ENCODE measurements at regions not wholly inside any gene's neighbourhood (a gene's known extent, or its start where the extent isn't known, plus 50 kb on each side); places are given as distances from the start of the nearest gene placed in this dataset.

DNA sequence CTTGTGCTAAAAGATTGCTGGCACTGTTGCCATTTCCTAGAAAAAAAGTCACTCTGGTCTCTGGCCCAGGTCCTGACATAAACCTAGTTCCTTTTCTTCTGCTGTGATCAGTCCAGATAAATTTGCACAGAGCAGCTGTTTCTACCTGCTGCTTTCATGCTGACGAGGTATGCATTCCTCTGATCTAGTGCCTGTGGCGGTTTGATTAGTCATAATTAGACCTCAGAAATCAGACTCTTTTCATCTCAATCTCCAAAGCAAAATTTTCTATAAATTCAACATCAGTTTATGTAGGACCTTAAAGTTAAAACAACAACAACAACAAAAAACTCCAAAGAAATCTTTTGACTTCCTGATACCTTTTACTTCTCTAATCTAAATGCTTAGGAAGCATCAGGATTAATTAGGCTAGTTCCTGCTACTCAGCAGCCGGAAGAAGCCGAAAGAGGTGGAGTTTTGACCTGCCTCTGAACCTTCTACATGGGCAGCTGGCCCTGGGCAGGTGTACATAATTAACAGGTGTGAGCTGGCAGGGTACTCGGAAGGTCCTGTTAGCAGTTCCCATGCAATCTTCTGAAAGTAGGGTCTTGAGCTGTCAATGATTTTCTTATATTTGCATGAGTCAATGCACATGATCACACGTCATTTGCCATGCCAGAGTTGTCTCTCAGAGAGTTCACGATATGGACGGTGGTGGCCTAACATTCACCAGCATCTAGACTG is 83.3 kb upstream of the CCDC112 start:
- FAIRE-seq (no peak), DNase-seq (ENCODE audit: low spot score in 2 of 2) (no peak)

DNA sequence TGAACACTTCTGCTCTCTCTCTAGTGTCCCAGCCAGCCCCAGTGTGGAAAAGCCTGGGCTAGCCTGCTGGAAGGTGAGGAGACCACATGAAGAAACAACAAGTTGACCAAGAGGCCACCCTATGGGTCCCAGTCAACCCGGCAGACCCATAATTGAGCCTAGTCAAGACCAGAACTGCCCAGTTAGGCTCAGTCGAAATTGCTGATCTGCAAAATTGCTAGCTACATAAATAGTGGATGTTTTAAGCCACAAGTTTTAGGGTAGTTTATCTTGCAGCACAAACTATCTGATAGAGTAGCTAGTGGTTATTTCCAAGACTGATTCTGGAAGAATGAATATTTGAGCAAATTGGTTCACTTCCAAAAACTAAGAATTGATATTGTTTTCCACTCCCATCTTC is 82.3 kb upstream of the CCDC112 start:
- DNase-seq (ENCODE audit: low spot score in 2 of 2), result no peak
- no peak for FAIRE-seq

DNA sequence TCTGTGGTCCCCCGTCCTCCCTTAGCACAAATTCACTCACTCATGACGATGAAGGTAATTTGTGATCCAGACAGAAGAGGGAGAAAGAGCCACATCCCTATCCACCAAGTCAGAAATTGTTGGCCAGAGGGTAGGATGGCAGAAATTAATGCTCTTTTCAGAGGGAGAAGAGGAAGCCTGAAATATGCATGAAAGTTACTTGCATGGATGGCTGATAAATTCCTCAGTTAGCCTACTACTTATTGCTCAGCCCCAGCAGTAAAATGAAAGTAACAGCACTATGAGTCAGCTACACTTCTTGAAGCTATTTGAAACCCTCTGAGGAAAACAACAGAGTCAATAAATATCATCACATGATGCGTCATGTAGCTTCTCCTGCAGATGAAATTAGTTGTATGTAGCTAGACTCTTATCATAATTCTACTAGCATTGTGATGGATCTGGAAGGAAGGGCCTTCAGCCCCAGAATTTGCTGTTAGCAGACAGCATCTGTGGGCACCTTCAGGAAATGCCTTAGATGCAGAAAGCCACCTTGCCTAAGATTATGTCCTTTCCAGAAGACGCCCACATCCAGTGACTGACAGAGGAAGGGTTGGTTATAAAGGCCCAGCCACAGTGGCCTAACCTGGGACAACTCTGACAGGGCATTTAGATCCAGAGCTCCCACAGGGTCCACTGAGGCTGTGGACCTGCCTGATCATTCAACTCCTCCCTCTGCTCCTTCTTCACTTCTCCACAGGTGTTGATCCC is 81.2 kb upstream of the CCDC112 start:
- FAIRE-seq (no peak), DNase-seq (ENCODE audit: low spot score in 2 of 2) (no peak)

DNA sequence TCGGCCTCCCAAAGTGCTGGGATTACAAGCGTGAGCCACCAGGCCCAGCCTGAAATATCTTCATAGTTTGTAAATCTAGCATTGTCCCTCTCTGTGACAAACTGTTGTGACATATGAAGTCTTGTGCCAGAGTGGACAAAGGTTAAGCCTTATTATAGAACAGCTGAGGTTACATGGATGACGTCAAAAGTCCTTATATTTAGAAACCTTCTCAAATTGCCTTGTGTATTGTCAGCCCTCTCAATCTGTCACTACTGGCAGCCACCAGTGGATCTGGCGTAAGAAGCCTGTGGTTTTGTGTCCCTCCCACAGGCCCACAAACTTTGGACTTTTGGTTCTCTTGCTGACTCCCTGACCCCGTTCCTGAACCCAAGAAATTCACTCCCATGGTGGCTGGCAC is 79.4 kb upstream of the CCDC112 start:
- DNase-seq (ENCODE audit: low spot score in 2 of 2) (no peak), FAIRE-seq (no peak)

DNA sequence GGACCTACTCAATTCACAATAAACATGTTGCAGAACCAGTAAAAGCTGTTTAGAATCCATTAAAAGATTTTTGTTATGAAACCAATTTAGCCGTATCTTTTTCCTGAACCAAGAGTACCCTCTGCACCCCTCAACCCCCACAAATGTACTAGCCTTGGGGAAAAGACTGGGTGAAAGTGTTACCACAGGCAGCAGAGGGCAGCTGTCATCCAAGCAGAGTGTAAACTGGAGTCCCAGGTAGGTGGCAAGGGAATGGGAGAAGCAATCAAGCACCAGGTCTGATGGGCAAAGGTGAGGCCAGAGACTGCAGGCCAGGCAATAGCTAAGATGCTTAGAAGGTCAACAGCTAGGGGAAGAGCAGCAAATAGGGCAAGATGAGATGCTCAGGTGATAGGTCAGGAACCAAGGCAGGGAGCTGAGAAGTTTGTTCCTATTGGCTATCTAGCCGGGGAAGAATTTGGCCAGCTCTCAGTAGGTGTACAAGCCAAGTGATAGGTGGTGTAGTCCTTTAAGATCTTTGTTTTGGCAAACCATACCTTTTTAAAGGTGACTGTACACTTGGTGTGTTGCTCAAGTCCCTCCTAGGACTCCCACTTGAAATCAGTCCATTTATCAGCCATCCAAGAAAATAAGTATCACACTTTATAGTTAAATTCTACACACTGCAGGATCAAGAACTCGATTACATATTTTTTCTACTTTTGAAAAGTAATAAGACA is 77.8 kb upstream of the CCDC112 start:
- no peak for DNase-seq (ENCODE audit: low spot score in 2 of 2)

DNA sequence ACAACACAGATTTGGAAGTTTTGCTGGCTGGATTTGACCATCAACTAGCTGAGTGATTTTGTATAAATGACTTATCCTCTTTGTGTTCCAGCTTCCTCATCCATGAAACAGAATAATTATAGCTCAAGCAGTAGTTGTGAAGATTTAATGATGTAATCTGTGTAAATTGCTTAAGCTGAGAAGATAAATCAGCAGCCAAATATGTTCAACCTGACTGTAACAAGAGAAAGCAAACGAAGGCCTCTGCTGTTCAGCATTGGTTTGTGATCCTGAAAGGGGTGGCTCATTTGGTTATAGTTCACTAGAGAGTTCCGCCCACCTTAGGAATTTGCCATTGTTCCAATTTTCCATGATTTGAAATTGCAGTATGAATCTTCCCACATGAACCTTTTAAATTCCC is 75.7 kb upstream of the CCDC112 start:
- FAIRE-seq, result no peak
- DNase-seq (ENCODE audit: low spot score in 2 of 2), result no peak

More for the DNA sequence above, 77.8 kb upstream of the CCDC112 start:
- no peak for FAIRE-seq

DNA sequence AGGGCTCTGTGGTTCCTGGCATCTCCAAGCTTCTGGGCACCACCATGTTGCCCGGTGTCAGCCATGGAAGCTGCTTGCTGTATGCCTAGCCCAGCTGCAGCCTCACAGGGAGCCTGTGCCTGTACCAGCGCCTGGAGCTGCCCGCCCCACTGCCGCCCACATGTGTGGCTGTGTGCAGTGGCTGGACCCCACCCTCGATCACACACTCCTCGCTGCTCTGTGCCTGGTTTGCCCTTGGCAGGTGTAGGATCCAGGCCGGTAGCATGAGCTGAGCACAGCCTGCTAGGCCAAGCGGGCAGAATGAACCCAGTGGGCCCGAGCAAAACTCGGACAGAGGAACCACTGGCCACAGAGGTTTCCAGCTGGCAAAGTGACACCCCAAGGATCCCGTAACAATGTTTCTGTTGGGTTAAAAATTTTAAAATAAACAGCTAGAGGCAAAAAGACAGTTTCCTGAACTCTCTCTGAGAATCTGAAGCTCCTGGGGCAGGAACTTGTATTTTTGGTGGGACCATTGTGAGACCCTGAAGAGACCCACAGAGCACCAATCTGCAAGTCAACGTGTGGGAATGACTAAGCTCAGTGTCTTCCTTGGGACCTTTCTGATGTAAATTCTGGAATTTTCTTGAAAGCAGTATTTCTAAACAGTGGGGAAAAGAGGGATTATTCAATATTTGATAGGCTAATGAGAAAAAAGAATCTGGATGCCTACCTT is 73.1 kb upstream of the CCDC112 start:
- DNase-seq (ENCODE audit: low spot score in 2 of 2) (no peak), FAIRE-seq (no peak)

DNA sequence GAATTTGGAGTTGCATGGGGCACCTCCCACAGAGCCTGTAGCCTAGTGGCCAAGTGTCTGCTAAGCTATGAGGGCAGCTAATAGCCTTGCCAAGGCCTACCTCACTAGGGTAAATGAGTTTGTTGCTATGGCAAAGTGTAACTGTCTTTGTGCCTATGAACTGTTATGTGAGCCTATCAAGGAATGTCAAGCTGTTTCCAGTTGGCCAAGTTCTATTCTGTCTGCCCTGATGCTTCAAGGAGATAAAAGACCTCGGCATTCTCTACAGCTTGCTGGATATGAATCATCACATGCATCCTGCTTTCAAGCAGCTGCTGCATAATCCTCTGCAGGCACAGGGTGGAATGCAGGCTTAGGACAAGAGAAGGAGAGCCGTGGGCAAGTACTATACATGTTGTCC is 69.8 kb upstream of the CCDC112 start:
- FAIRE-seq (no peak), DNase-seq (ENCODE audit: low spot score in 2 of 2) (no peak)

DNA sequence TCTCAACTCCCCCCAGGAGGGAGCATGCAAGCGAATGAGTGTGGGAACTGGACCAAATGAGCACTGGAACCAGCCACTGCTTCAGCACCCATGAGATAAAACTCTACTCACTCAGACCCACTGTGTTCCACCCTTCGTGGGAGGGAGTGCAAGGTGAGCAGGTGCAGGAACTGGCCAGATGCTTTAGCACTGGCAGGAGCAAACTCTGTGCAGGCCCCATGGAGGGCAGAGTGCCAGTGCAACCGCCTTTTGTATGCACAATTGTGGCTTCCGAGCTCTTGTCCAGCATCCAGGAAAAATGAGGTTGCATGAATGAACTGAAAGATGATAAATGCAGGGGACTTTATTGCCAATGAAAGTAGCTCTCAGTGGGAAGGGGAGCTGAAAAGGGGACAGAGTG is 67.4 kb upstream of the CCDC112 start:
- FAIRE-seq (no peak), DNase-seq (ENCODE audit: low spot score in 2 of 2) (no peak)

DNA sequence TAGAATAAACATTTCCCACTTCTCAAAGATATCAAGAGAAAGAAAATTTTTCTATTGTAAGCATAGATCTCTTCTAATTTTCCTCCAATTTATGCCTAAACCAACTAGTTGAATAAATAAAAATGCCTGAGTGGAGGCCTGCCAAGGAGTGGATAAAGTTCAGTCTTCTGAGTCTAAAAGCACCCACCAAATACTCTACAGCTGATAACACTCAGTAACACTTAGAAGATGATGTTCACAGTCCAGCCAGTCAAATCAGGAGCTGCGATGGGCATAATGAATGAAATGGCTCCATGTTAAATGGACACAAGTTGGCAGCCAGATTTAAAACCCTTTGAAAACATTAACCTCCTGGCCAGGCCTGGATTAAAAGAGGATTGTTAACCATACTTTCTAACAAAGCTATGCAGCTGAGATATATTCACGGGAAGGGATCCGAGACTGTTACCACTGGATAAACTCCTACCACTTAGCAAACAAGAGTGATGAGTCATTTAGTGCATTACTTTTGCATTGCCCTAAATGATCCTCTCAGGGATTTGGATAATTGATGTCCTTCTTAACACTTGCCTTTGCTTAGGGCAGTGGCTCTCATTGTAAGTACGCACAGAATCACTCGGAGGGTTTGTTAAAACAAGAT is 63.7 kb upstream of the CCDC112 start:
- no peak for FAIRE-seq
- DNase-seq (ENCODE audit: low spot score in 2 of 2), result no peak

DNA sequence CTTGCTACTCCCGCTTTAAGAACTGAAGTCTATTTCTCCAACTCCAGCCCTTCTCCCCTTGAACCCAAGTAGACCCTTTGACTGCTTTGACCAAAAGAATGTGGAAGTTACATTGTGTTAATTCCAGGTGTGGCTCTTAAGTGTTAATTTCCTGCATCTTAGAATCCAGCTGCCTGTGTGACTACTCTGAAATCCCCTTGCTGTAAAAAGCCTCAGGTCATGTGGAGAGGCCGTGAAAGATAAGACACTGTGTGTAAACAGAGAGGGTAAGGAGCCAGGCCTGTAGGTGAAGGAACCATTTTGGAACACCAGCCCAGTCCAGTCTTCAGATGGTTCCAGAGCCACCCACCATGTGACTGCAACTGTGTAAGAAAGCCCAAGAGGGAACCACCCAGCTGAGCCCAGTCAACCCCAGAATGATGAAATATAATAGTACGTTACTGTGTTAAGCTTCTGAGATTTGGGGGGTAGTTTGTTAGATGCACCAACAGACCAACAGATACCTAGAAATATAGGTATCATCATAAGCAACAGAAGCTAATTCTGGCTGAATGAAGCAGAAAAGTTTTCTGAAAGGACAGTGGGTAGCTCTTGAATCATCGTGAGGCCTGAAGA is 59.4 kb upstream of the CCDC112 start:
- DNase-seq (ENCODE audit: low spot score in 2 of 2) (no peak), FAIRE-seq (no peak)

DNA sequence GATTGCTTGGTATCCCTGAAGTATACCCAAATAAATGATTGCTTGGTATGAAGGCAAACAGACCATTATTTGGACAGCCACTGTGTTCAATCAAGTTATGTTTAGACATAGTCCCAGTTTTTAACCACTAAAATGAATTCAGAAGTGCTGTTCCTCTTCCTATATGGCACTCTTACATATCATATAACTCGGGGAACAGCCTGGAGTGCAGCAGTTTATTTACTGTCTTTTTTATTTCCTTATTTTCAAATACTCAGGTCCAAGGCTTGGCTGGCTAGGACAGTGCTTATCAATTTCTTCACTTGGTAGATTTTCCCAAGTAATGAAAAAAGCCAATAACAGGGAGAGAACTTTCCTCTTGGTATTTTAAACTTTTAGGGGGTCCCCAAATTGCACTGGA is 58.6 kb upstream of the CCDC112 start:
- no peak for DNase-seq (ENCODE audit: low spot score in 2 of 2)
- FAIRE-seq, result no peak

DNA sequence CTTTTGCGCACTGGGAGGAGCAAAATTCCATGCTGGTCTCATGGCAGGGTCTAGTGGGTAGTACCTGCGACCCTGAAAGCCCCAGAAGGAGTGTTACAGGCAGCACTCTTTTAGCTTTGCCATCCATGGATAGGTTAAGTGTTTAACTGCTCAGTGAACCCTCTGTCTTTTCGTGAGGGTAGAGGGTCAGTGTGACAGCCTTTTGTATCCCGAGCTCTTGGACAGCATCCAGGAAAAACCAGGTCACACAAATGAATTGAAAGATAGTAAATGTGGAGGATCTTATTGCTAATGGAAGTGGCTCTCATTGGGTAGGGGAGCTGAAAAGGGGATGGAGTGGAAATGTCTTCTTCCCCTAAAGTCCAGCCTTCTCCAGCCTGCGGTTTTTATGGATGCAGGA is 57.8 kb upstream of the CCDC112 start:
- no peak for DNase-seq (ENCODE audit: low spot score in 2 of 2)
- no peak for FAIRE-seq

DNA sequence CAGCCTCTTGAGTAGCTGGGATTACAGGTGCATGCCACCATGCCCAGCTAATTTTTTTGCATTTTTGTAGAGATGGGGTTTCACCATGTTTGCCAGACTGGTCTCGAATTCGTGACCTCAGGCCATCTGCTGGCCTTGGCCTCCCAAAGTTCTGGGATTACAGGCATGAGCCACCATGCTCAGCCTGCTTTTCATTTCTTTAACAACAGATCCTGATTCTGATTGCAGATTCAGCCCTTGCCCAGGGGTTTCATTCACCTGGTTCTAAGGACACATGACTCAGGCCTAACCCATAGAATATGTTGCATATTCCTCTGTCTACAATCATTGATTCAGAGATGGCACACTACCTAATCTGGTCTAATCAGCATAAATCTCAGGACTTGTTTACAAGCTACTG is 56.1 kb upstream of the CCDC112 start:
- FAIRE-seq, result no peak

DNA sequence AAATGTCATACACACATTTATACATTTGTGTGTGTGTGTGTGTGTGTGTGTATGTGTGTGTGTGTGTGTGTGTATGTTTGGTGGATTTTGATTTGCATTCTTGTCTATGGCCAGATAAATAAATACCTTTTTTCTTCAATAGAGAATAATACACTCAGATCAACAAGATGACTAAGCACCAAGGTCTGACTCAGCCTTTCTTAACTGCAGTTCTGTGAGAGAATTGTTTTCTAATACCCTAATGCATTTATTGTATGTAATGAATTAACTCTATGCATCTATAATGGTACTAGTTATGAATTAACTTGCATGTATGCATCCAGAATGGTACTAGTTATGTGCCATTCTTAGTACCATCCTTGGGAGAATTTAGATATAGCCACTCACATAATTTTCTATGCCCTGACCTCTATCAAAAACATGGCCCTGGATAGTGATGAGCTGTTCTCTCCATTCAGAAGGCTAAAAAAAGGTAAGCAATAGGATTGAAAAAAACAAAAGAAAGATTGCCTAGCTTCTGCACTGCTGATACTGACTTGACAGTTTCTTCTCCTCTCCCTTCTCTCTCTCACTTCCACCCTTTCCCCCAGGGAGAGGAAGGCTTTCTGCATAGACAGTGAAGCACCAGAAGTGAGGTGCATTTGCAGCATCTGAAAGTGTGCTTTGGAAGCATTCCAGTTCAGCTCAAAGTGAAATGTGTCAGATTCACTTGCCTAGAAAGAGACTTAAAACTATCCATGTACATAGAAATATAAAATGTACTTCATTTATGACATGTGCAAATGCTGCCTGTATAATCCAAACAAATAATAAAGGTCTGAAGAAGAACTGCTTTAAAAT is 55.1 kb upstream of the CCDC112 start:
- FAIRE-seq (no peak), DNase-seq (ENCODE audit: low spot score in 2 of 2) (no peak)

More for the DNA sequence above, 56.1 kb upstream of the CCDC112 start:
- DNase-seq (ENCODE audit: low spot score in 2 of 2), result no peak

DNA sequence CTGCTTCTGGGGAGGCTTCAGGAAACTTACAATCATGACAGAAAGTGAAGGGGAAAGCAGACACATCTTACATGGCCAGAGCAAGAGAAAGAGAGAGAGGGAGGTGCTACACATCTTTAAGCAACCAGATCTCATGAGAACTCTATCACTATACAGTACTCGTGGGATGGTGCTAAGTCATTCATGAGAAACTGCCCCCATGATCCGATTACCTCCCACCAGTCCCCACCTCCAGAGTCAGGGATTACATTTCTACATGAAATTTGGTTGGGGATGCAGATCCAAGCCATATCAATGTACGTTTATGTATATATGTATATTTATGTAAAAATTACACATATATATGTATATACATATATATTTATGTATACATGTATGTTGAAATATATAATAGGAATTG is 54.4 kb upstream of the CCDC112 start:
- peak; percentile 40 for FAIRE-seq
- no peak for DNase-seq (ENCODE audit: low spot score in 2 of 2)

DNA sequence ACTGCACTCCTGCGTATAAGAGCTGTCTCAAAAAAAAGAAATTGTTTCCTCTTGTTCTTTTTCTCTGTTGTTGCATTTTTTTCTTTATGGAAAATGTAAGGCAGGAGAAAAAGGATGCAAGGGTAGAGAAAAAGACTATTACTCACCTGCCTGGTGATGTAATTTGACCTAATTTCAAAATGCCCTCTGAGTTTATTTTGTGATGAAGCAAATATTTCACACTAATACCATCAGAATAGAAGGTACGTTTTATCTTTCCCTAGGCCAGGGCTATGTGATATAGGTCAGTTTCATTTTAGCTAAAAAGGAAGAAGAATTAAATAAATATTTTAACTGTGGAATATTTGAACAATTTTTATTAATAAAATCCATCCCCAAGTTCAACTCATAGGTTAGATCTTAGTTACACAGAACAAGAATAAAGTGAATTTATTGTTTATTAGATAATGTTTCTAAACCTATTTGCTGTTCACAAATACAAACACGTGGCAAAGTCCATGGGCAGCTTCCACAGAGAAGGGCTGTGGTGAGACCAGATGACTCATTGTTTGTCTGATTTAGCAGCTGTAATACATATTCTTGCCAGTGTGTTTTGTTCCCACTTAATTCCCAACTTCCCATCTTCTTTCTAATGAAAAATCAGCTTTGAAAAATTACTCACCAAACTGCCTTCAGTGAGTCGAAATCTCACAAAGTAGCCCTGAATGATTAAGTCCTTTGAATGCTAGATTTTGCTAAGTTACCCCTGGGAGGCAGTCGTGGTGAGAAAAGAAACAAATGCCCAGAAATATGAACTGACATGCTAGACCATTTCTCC is 52.8 kb upstream of the CCDC112 start:
- FAIRE-seq (no peak), DNase-seq (ENCODE audit: low spot score in 2 of 2) (no peak)

DNA sequence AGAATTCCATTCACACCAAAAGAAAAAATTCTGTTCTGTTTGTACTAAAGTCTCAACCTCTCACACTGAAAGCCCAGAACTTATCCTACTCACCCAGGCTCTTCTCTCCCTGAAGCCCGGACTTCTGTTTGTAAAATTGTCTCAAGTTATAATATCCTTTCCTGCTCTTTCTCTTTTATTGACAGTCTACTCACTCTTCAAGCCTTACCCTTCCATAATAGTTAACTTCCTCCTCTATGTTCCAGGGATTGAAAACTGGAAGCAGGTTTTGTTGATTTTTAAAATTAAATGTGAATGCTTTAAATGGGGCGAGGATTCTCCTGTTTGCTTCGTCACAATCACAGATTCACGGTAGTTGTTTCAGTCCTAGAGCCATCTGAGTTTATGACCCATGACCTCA is 51.7 kb upstream of the CCDC112 start:
- no peak for DNase-seq (ENCODE audit: low spot score in 2 of 2)
- no peak for FAIRE-seq

Data from frontal cortex (tissue), 3 donors.